ENCODE measurements at regions not wholly inside any gene's neighbourhood (a gene's known extent, or its start where the extent isn't known, plus 50 kb on each side); places are given as distances from the start of the nearest gene placed in this dataset.

DNA sequence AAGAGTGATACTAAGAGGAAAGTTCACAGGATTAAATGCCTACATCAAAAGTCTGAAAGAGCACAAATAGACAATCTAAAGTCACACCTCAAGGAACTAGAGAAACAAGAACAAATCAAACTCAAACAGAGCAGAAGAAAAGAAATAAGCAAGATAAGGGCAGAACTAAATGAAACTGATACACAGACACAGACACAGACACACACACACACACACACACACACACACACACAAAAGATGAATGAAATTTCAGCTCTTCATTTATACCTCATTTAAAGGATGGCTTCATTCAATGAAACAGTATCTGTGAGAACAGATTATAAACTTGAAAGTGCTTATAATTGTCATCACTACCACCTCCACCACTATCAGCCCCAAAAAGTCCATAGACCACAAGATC is 428.9 kb downstream of the MBD2 start:
- H3K9me3 ChIP-seq (ENCODE audit: control insufficient read depth, low read length) = no peaks in the 10 kb centered on the region
- H3K36me3 Mint-ChIP-seq (ENCODE audit: low read depth) = no peaks in the 10 kb centered on the region
- H3K4me3 Mint-ChIP-seq = no peak overlapping the region
- DNase-seq = no peak
- no peaks in the 10 kb centered on the region for H3K36me3 ChIP-seq (ENCODE audit: control insufficient read depth, insufficient read depth, low read length)
- no peak overlapping the region for H3K27ac ChIP-seq (ENCODE audit: low read depth, low read length)
- no peaks in the 10 kb centered on the region for H3K9me3 Mint-ChIP-seq
- no peak overlapping the region for H3K27ac Mint-ChIP-seq
- no peaks in the 10 kb centered on the region for H3K27me3 Mint-ChIP-seq (ENCODE audit: insufficient read depth)
- H3K4me1 ChIP-seq (ENCODE audit: control insufficient read depth, insufficient read depth, low read length) = no peaks in the 10 kb centered on the region
- no peaks in the 10 kb centered on the region for H3K27me3 ChIP-seq (ENCODE audit: control insufficient read depth, insufficient read depth, low read length, poor library complexity, severe bottlenecking)
- TF ChIP-seq, protein P1, sequence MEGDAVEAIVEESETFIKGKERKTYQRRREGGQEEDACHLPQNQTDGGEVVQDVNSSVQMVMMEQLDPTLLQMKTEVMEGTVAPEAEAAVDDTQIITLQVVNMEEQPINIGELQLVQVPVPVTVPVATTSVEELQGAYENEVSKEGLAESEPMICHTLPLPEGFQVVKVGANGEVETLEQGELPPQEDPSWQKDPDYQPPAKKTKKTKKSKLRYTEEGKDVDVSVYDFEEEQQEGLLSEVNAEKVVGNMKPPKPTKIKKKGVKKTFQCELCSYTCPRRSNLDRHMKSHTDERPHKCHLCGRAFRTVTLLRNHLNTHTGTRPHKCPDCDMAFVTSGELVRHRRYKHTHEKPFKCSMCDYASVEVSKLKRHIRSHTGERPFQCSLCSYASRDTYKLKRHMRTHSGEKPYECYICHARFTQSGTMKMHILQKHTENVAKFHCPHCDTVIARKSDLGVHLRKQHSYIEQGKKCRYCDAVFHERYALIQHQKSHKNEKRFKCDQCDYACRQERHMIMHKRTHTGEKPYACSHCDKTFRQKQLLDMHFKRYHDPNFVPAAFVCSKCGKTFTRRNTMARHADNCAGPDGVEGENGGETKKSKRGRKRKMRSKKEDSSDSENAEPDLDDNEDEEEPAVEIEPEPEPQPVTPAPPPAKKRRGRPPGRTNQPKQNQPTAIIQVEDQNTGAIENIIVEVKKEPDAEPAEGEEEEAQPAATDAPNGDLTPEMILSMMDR (conservative IDR thresholded peaks at IDR 0.05) = no peak
- H3K4me1 Mint-ChIP-seq = peaks cover 11% of the 10 kb centered on the region
- H3K9ac ChIP-seq (ENCODE audit: extremely low read depth, low read length, poor library complexity, severe bottlenecking) = no peak overlapping the region
- no peak overlapping the region for H3K4me3 ChIP-seq (ENCODE audit: low read length)

DNA sequence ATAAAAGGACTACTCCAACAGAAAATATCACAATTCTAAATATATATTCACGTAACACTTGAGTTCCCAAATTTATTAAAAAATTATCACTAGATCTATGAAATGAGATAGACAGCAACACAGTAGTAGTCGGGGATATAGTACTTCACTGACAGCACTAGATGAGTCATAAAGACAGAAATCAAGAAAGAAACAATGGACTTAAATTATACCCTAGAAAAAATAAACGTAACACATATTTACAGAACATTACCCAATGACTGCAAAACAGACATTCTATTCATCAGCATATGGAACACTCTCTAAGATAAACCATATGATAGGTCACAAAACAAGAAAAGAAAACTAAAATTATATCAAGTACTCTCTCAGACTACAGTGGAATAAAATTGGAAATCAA is 429.4 kb downstream of the MBD2 start:
- 91 to 100% methylated on average over 1 to 2 of the region's 3 CpGs for WGBS, 2 experiments (ENCODE audit: insufficient coverage in 1 of 2, insufficient read length in 1 of 2)
- no peak overlapping the region for H3K27ac Mint-ChIP-seq
- no peaks in the 10 kb centered on the region for H3K36me3 Mint-ChIP-seq (ENCODE audit: low read depth)
- Histone ChIP-seq H3K9me3 (ENCODE audit: control insufficient read depth, low read length) (no peaks in the 10 kb centered on the region), H3K36me3 (ENCODE audit: control insufficient read depth, insufficient read depth, low read length) (no peaks in the 10 kb centered on the region), H3K27me3 (ENCODE audit: control insufficient read depth, insufficient read depth, low read length, poor library complexity, severe bottlenecking) (no peaks in the 10 kb centered on the region), H3K9ac (ENCODE audit: extremely low read depth, low read length, poor library complexity, severe bottlenecking) (no peak overlapping the region), H3K4me1 (ENCODE audit: control insufficient read depth, insufficient read depth, low read length) (no peaks in the 10 kb centered on the region), H3K4me3 (ENCODE audit: low read length) (no peak overlapping the region), H3K27ac (ENCODE audit: low read depth, low read length) (no peak overlapping the region)
- no peak overlapping the region for H3K4me3 Mint-ChIP-seq
- no peak for DNase-seq
- no peaks in the 10 kb centered on the region for H3K9me3 Mint-ChIP-seq
- H3K27me3 Mint-ChIP-seq (ENCODE audit: insufficient read depth) = no peaks in the 10 kb centered on the region
- TF ChIP-seq, protein P1 (conservative IDR thresholded peaks at IDR 0.05) = no peak
- H3K4me1 Mint-ChIP-seq = peaks cover 11% of the 10 kb centered on the region

DNA sequence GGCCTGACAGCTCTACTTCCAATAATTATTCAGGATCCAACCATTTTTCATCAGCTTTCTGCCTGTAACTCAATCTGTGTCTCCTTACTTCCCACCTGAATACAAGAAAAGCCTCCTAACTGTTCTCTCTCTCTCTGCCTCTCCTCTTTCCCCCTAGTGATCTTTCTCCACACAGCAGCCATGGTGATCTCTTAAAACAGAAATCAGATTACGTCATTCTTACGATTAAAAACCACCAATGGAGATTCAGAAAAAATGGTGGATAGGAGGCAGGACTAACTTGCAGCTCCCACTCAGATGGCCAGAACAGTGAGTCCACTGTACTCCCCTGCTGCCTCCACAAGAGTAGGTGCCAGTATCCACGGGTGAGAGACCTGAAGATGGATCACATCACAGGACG is 431.7 kb downstream of the MBD2 start:
- no peak overlapping the region for H3K4me3 Mint-ChIP-seq
- Histone ChIP-seq H3K36me3 (ENCODE audit: control insufficient read depth, insufficient read depth, low read length) (no peaks in the 10 kb centered on the region), H3K27ac (ENCODE audit: low read depth, low read length) (no peak overlapping the region), H3K4me3 (ENCODE audit: low read length) (no peak overlapping the region), H3K27me3 (ENCODE audit: control insufficient read depth, insufficient read depth, low read length, poor library complexity, severe bottlenecking) (no peaks in the 10 kb centered on the region), H3K9ac (ENCODE audit: extremely low read depth, low read length, poor library complexity, severe bottlenecking) (no peak overlapping the region), H3K4me1 (ENCODE audit: control insufficient read depth, insufficient read depth, low read length) (no peaks in the 10 kb centered on the region), H3K9me3 (ENCODE audit: control insufficient read depth, low read length) (no peaks in the 10 kb centered on the region)
- no peaks in the 10 kb centered on the region for H3K36me3 Mint-ChIP-seq (ENCODE audit: low read depth)
- no peak overlapping the region for H3K27ac Mint-ChIP-seq
- H3K9me3 Mint-ChIP-seq = no peaks in the 10 kb centered on the region
- no peak for DNase-seq
- WGBS, 2 experiments (ENCODE audit: insufficient coverage in 1 of 2, insufficient read length in 1 of 2) = 95 to 97% methylated on average over 4 of the region's 4 CpGs
- TF ChIP-seq, protein P1 (conservative IDR thresholded peaks at IDR 0.05) = no peak
- peaks cover 3% of the 10 kb centered on the region for H3K4me1 Mint-ChIP-seq
- H3K27me3 Mint-ChIP-seq (ENCODE audit: insufficient read depth) = no peaks in the 10 kb centered on the region

Measured in endodermal cell (in vitro differentiated cells).